ENCODE measurements at regions not wholly inside any gene's neighbourhood (a gene's known extent, or its start where the extent isn't known, plus 50 kb on each side); places are given as distances from the start of the nearest gene placed in this dataset.

DNA sequence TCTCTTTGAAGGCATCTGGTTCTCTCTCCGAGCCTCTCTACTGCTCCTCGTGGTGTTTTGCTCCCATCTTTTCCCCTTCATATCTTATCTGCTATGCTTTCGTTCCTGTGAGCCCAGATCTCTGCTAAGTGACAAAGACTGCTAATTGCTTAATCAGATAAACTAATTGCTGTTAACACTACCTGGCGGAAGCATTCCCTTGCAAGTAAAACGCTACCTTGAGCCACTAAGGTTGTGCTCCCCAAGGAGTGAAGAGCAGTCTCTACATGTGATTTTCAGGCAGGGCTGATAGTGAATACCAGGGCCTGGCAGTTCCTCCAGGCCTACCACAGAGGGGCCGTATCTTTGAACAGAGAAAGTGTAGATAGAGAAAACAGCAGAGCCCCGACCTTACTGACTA lies 244.0 kb upstream of the GATB start:
- no peak for DNase-seq
- H3K4me1 Mint-ChIP-seq: peaks cover 17% of the 10 kb centered on the region
- CTCF ChIA-PET: interaction anchor here (0.6 to 0.9 kb wide), 2 partner anchors 12 to 670 kb away, joined by 3 to 4 read pairs; no protein-coding TSS in a partner anchor
- no peak overlapping the region for H3K4me3 Mint-ChIP-seq
- POLR2A ChIA-PET: no interaction called here
- no peaks in the 10 kb centered on the region for H3K9me3 Mint-ChIP-seq
- H3K27ac Mint-ChIP-seq: no peak overlapping the region
- no peaks in the 10 kb centered on the region for H3K36me3 Mint-ChIP-seq (ENCODE audit: low read depth)
- peaks cover 2% of the 10 kb centered on the region for H3K27me3 Mint-ChIP-seq

DNA sequence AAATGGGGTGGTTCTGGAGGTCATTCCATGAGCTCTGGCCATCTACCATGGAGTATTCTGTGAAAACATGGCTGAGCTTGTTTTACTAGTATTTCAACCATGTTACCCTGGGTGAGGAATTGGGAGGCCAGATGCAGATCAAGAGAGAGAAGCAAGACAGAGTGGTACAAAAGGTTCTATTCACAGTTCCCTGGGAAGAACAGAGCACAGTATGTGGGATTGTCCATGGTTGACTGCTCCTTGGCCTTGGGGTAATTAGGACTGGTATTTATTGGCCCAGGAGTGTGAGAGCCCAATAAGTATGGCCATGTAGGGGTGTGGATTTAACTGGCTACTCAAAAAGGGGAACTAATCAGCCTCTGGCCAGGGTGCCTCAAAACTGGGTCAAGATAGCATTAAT lies 239.7 kb upstream of the GATB start:
- H3K4me1 Mint-ChIP-seq: peaks cover 19% of the 10 kb centered on the region
- peaks cover 6% of the 10 kb centered on the region for H3K9me3 Mint-ChIP-seq
- POLR2A ChIA-PET: no interaction called here
- CTCF ChIA-PET: no interaction called here
- H3K27ac Mint-ChIP-seq: no peak overlapping the region
- H3K36me3 Mint-ChIP-seq (ENCODE audit: low read depth): peaks cover 6% of the 10 kb centered on the region
- H3K4me3 Mint-ChIP-seq: no peak overlapping the region
- peaks cover 2% of the 10 kb centered on the region for H3K27me3 Mint-ChIP-seq
- DNase-seq: no peak

DNA sequence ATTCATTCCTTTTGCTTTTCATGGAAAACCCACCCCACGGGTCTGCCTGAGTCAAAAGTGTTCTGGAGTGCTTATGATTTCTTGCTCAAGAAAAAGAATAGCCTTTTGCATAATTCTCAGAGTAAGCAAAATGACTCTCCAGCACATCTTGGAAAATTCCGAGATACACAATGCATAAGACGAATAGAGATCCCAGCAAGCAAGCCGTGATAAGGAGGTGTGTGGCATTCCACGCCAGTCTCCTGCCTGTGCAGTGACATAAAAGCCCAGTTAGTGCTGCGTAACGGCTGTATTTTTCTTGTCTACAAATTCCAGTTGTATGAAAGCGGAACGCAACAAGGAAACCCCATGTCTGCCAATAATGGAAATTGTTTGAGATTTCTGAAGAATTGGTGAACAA lies 237.9 kb upstream of the GATB start:
- ChIA-PET CTCF (no interaction called here), POLR2A (no interaction called here)
- no peak for DNase-seq
- Mint-ChIP-seq H3K27ac (no peak overlapping the region), H3K9me3 (peaks cover 16% of the 10 kb centered on the region), H3K4me1 (peaks cover 27% of the 10 kb centered on the region), H3K36me3 (ENCODE audit: low read depth) (peaks cover 11% of the 10 kb centered on the region), H3K27me3 (peaks cover 2% of the 10 kb centered on the region), H3K4me3 (no peak overlapping the region)

DNA sequence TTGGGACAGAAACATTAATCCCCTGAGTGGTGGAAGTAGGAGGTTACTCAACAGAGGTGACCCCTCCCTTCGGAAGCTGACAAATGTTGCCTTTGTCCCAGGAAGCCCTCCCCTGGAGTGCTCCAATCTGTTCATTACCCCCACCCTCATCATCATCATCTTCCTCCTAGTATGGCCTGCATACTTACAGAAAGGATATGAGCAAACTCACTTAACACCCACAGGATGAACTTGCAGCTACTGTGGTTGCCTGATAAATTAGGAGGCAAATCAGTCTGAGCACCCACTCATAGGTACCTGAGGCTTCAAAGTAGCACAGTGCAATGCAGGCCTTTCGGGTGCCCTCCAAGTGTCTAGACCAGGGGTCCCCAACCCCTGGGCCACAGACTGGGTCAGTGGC lies 236.7 kb upstream of the GATB start:
- H3K36me3 Mint-ChIP-seq (ENCODE audit: low read depth): peaks cover 16% of the 10 kb centered on the region
- CTCF ChIA-PET: no interaction called here
- DNase-seq: no peak
- H3K4me3 Mint-ChIP-seq: no peak overlapping the region
- POLR2A ChIA-PET: no interaction called here
- no peaks in the 10 kb centered on the region for H3K27me3 Mint-ChIP-seq
- peak overlapping the region; percentile 11 for H3K27ac Mint-ChIP-seq
- H3K4me1 Mint-ChIP-seq: peaks cover 31% of the 10 kb centered on the region
- H3K9me3 Mint-ChIP-seq: peaks cover 25% of the 10 kb centered on the region

DNA sequence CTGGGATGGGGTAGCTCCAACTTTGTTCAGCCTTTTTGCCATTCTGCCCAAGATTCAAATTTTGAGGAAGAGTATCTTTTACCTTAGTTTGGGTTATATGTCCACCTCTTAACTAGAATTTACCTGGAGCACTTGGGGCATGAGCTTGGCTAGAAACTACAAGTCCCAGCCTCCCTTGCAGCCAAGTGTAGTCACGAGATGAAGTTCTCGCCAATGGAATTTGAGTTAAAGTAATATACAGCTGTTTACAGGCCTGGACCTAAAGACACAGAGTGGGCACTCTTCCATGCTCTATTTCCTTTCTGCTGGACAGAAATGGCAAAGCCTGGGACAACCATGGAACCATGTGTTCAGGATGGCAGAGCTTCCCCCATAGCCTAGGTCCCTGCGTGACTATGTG lies 233.6 kb upstream of the GATB start:
- Mint-ChIP-seq H3K27me3 (no peaks in the 10 kb centered on the region), H3K4me1 (peaks cover 57% of the 10 kb centered on the region), H3K4me3 (no peak overlapping the region), H3K9me3 (peaks cover 25% of the 10 kb centered on the region), H3K27ac (no peak overlapping the region), H3K36me3 (ENCODE audit: low read depth) (peaks cover 22% of the 10 kb centered on the region)
- CTCF ChIA-PET: interaction anchor here (1.0 kb wide), 1 partner anchor 12 kb away, joined by 3 read pairs; no protein-coding TSS in a partner anchor
- no peak for DNase-seq
- POLR2A ChIA-PET: no interaction called here

DNA sequence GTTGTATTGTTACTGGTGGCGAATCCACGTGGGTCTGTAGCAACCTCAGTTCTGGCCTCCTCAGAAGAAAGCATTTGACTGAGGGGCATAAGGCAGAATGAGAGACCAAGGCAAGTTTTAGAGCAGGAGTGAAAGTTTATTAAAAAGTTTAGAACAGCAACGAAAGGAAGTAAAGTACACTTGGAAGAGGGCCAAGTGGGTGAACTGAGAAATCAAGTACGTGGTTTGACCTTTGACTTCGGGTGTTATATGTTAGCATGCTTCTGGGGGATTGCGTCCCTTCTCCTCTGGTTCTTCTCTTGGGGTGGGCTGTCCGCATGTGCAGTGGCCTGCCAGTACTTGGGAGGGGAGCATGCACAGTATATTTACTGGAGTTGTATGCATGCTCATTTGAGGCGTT lies 232.7 kb upstream of the GATB start:
- H3K4me3 Mint-ChIP-seq: no peak overlapping the region
- no peak for DNase-seq
- CTCF ChIA-PET: interaction anchor here (1.0 kb wide), 1 partner anchor 11 kb away, joined by 3 read pairs; no protein-coding TSS in a partner anchor
- H3K27ac Mint-ChIP-seq: no peak overlapping the region
- POLR2A ChIA-PET: no interaction called here
- no peaks in the 10 kb centered on the region for H3K27me3 Mint-ChIP-seq
- peaks cover 29% of the 10 kb centered on the region for H3K9me3 Mint-ChIP-seq
- peaks cover 61% of the 10 kb centered on the region for H3K4me1 Mint-ChIP-seq
- peaks cover 25% of the 10 kb centered on the region for H3K36me3 Mint-ChIP-seq (ENCODE audit: low read depth)

DNA sequence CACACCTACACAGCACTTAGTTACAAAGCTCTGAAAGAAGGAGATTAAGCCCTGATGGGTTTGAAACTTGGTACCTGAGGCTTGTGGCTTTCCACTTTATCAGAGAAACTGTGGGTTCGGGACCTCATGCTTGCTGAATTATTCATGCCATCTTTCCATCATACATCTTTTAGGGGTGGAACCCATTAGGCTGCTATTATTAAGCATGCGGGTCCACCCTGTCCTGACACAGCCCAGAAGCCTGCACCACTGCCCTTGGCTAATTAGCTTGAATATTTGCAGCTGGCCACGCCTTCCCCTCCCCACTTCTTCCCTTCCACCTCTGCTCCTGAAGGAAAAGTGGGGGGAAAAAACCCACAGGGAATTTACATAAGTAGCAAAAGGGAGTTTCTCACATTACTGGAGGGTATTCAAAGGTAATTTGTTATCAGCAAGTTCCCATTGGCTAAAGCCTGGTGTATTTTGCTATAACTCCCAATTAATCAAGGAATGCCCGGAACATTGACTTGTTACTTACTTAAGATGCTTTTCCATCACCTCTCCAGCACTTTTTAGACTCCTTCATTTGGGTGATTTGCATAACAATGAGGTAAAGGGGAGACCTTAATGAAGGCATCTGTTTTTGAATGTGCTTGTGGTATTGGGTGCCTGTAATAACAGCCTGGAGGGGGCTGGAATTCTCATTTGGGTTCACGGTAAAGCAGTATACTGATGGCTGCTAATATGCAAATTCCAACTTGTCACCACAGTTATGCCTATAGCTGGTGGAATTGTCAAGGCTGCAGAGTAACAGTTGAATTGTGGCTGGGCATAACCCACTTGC lies 231.7 kb upstream of the GATB start:
- DNase-seq: no peak
- POLR2A ChIA-PET: no interaction called here
- H3K36me3 Mint-ChIP-seq (ENCODE audit: low read depth): peaks cover 25% of the 10 kb centered on the region
- H3K4me1 Mint-ChIP-seq: peaks cover 57% of the 10 kb centered on the region
- no peak overlapping the region for H3K4me3 Mint-ChIP-seq
- CTCF ChIA-PET: no interaction called here
- H3K27ac Mint-ChIP-seq: peak overlapping the region; percentile 90
- H3K27me3 Mint-ChIP-seq: no peaks in the 10 kb centered on the region
- H3K9me3 Mint-ChIP-seq: peaks cover 32% of the 10 kb centered on the region

DNA sequence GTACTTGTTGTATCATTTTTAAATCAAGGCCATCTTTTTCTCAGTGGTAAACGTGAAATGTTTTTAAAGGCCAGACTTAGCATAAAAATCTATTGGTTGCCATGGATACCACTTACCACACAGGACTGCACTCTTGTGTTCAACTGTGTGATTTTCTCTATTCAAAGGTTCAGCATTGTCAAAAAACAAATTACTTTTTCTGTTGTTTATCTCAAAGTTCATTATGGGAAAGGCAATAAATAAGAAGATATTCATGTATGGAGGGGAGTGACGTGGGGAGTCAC lies 231.0 kb upstream of the GATB start:
- peaks cover 35% of the 10 kb centered on the region for H3K9me3 Mint-ChIP-seq
- H3K27me3 Mint-ChIP-seq: no peaks in the 10 kb centered on the region
- peak overlapping the region; percentile 90 for H3K27ac Mint-ChIP-seq
- CTCF ChIA-PET: no interaction called here
- no peak for DNase-seq
- POLR2A ChIA-PET: no interaction called here
- H3K4me1 Mint-ChIP-seq: peaks cover 55% of the 10 kb centered on the region
- peak overlapping the region; percentile 31 for H3K4me3 Mint-ChIP-seq
- peaks cover 25% of the 10 kb centered on the region for H3K36me3 Mint-ChIP-seq (ENCODE audit: low read depth)

DNA sequence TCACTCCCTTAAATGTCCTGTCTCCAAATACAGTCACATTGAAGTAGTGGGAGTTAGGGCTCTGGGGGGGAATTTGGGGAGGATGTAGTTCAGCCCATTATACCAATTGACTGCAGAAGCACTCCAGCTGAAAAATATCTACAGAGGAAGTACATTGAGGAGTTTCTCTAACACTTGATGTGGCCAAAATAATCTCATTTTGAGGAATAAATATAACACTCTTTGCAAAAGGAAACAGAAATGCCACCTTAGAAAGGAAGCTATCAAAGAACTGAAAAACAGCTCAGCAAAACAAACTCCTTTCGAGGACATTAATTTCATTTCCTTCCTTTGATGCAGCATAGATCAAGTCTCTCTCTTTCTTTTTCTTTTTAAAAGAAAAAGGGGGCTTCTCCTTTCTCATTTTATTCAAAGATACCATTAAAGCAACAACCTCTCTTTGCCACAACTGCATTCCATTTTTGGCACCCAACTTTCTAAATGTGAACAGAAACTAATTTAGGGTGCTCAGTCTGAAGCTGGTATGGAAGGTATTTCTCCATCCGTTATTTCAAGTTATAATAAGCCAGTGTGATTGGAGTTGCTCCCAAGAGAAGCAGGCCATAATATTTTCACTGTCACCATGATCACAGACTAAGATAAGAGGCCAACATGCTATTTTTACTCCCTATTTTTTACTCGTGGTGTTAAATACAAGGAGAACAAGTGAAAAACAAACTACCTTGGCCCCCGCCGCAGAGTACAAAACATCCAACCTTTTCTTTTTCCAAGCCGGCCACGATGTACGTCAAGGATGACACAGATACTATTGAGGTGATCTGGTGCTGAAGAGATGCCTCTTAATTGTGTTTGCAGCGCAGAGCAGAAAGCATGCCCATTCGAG lies 230.4 kb upstream of the GATB start:
- peak overlapping the region; percentile 90 for H3K27ac Mint-ChIP-seq
- H3K9me3 Mint-ChIP-seq: peaks cover 38% of the 10 kb centered on the region
- CTCF ChIA-PET: no interaction called here
- H3K4me3 Mint-ChIP-seq: peak overlapping the region; percentile 31
- peaks cover 55% of the 10 kb centered on the region for H3K4me1 Mint-ChIP-seq
- no peaks in the 10 kb centered on the region for H3K27me3 Mint-ChIP-seq
- DNase-seq: no peak
- POLR2A ChIA-PET: no interaction called here
- peaks cover 25% of the 10 kb centered on the region for H3K36me3 Mint-ChIP-seq (ENCODE audit: low read depth)

DNA sequence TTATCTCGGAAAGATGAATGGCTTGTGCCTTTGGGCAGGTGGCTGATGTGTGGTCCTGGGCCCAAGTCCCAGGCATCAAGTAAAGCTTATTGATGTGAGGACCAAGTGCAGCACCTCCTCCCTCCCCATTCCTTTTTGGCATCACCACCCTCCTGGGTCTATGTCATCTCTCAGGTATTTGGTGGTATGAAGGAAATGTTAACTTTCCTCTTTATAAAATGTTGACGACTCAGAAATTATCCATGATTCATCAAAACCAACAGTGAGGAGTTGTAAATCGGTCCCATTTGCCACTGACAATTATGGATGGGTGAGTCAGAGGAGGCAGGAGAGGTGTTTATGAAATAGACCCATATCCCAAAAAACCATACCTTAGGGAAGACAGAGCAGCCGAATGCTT lies 229.4 kb upstream of the GATB start:
- POLR2A ChIA-PET: no interaction called here
- H3K27ac Mint-ChIP-seq: peak overlapping the region; percentile 90
- no peak overlapping the region for H3K4me3 Mint-ChIP-seq
- H3K4me1 Mint-ChIP-seq: peaks cover 51% of the 10 kb centered on the region
- peaks cover 19% of the 10 kb centered on the region for H3K36me3 Mint-ChIP-seq (ENCODE audit: low read depth)
- H3K9me3 Mint-ChIP-seq: peaks cover 32% of the 10 kb centered on the region
- CTCF ChIA-PET: no interaction called here
- DNase-seq: no peak
- H3K27me3 Mint-ChIP-seq: no peaks in the 10 kb centered on the region

DNA sequence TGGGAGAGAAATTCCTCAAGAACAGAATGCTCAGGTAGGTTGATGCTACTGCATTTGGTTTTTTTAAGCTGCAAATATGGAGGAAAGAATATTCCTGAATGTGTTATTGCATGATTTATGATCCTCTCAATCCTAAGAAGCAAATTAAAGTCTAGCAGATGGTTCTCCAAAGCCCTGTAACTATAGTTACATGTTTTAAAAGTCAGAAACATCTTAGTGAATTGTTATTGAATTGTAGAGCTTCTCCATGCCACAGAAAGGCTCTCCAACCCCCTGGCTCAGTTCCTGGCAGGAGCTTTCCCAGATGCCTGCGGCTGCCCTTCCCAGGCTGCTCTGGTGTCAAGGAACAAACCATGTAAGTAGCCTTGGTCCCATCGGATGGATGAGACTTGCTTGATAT lies 227.8 kb upstream of the GATB start:
- H3K27me3 Mint-ChIP-seq: no peaks in the 10 kb centered on the region
- H3K4me1 Mint-ChIP-seq: peaks cover 43% of the 10 kb centered on the region
- peaks cover 14% of the 10 kb centered on the region for H3K36me3 Mint-ChIP-seq (ENCODE audit: low read depth)
- H3K27ac Mint-ChIP-seq: no peak overlapping the region
- CTCF ChIA-PET: no interaction called here
- POLR2A ChIA-PET: no interaction called here
- no peak for DNase-seq
- no peak overlapping the region for H3K4me3 Mint-ChIP-seq
- peaks cover 22% of the 10 kb centered on the region for H3K9me3 Mint-ChIP-seq

DNA sequence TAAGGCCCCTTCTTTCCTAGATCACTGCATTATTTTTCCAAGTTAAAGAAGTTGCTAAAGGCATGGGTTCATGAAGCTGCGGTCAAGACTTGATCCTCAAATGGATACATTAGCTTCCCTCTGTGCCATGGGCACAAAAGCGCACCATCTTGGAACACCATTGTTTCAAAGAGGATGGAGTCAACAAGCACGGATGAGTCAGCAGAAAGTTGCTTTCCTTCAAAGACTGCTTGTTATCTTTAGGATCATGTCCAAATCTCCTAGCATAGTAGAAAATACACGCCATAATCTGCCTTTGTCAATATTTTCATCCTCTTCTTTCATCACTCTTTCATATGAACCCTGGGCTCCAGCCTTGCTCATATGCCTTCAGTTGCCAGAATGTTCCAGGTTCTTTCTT lies 226.8 kb upstream of the GATB start:
- H3K36me3 Mint-ChIP-seq (ENCODE audit: low read depth): peaks cover 9% of the 10 kb centered on the region
- no peak overlapping the region for H3K27ac Mint-ChIP-seq
- H3K9me3 Mint-ChIP-seq: peaks cover 15% of the 10 kb centered on the region
- CTCF ChIA-PET: no interaction called here
- H3K27me3 Mint-ChIP-seq: no peaks in the 10 kb centered on the region
- no peak overlapping the region for H3K4me3 Mint-ChIP-seq
- POLR2A ChIA-PET: no interaction called here
- DNase-seq: no peak
- peaks cover 33% of the 10 kb centered on the region for H3K4me1 Mint-ChIP-seq

DNA sequence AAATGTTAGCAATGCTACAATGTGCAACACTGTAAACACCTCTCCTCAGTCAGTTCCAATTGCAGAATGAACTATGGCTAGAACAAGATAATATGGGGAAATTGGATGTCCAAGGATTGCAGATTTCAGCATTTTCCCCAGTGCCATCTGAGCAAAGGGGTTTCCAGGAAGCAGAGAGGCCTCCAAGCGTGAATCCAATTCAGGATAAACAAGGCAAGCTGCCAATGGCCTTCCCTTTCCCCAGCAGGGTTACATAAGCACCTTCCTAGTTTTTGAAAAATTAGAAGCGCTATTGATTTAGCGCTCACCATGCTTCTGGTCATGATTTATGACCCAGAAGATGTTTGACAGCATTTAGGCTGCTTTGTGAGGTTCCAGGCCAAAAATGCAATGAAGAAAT lies 223.0 kb upstream of the GATB start:
- POLR2A ChIA-PET: no interaction called here
- peaks cover 2% of the 10 kb centered on the region for H3K36me3 Mint-ChIP-seq (ENCODE audit: low read depth)

More for the DNA sequence above, 223.0 kb upstream of the GATB start:
- no peak for DNase-seq
- Mint-ChIP-seq H3K4me3 (no peak overlapping the region), H3K27ac (no peak overlapping the region), H3K27me3 (no peaks in the 10 kb centered on the region), H3K9me3 (peaks cover 21% of the 10 kb centered on the region), H3K4me1 (peaks cover 3% of the 10 kb centered on the region)
- CTCF ChIA-PET: no interaction called here
